ENCODE measurements at regions not wholly inside any gene's neighbourhood (a gene's known extent, or its start where the extent isn't known, plus 50 kb on each side); places are given as distances from the start of the nearest gene placed in this dataset.

GRCh38 chr14:22280497-22281316 lies 308.3 kb downstream of the DAD1 start:
- TF ChIP-seq CTCF (conservative IDR thresholded peaks at IDR 0.05) (no peak), ZFX (IDR thresholded peaks at IDR 0.05) (no peak)

Data from C4-2B (cell line).